Neural progenitor cell (in vitro differentiated cells): ENCODE measurements at regions not wholly inside any gene's neighbourhood (a gene's known extent, or its start where the extent isn't known, plus 50 kb on each side); places are given as distances from the start of the nearest gene placed in this dataset.

Source experiments
- EZH2 ChIP-seq: fragments of 200-600 bp; sonication (generic); IDR thresholded peaks from 2 replicates; pipeline ENCODE4 v1.6.1; 2017; ENCODE audit warnings: antibody characterized with exemption, mild to moderate bottlenecking, moderate library complexity
- TF ChIP-seq, protein P1 (sequence below): fragments of 200-600 bp; sonication (generic); IDR thresholded peaks from 2 replicates; pipeline ENCODE4 v1.5.1; 2017; ENCODE audit warnings: antibody characterized with exemption, mild to moderate bottlenecking

GRCh38 chr6:15714658-15715057 lies 51.8 kb upstream of the DTNBP1 start:
- TF ChIP-seq, protein P1, sequence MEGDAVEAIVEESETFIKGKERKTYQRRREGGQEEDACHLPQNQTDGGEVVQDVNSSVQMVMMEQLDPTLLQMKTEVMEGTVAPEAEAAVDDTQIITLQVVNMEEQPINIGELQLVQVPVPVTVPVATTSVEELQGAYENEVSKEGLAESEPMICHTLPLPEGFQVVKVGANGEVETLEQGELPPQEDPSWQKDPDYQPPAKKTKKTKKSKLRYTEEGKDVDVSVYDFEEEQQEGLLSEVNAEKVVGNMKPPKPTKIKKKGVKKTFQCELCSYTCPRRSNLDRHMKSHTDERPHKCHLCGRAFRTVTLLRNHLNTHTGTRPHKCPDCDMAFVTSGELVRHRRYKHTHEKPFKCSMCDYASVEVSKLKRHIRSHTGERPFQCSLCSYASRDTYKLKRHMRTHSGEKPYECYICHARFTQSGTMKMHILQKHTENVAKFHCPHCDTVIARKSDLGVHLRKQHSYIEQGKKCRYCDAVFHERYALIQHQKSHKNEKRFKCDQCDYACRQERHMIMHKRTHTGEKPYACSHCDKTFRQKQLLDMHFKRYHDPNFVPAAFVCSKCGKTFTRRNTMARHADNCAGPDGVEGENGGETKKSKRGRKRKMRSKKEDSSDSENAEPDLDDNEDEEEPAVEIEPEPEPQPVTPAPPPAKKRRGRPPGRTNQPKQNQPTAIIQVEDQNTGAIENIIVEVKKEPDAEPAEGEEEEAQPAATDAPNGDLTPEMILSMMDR, result no peak
- no peak for TF ChIP-seq EZH2
